ENCODE measurements at regions not wholly inside any gene's neighbourhood (a gene's known extent, or its start where the extent isn't known, plus 50 kb on each side); places are given as distances from the start of the nearest gene placed in this dataset.

DNA sequence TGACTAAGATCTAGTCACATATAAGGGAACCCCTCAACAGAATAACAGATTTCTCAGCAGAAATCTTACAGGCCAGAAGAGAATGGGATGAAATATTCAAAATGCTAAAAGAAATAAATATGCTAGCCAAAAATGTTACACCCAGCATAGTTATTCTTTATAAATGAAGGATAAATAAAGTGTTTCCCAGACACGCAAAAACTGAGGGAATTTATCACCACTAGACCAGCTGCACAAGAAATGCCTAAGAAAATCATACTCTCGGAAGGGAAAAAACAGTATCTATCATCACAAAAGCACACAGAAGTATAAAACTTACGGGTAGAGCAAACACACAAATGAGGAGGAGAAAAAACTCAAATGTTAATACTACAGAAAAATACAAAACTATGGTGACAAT is 162.1 kb downstream of the HHIP start:
- Histone ChIP-seq H3K9ac (replicated peaks; ENCODE audit: extremely low read depth, insufficient read depth, low read length) (no peak overlapping the region), H4K20me1 (replicated peaks; ENCODE audit: control insufficient read depth, extremely low read depth, insufficient read depth, low read length) (no peaks in the 10 kb centered on the region), H3K79me2 (ENCODE audit: control insufficient read depth, insufficient read depth, low read length) (no peaks in the 10 kb centered on the region), H3K36me3 (ENCODE audit: control insufficient read depth in 2 of 2, extremely low read depth in 1 of 2, insufficient read depth in 2 of 2, low read length in 2 of 2) (no peaks in the 10 kb centered on the region), H3K27ac (ENCODE audit: insufficient read depth, low read depth, low read length) (no peak overlapping the region), H2AFZ (ENCODE audit: low read depth, low read length) (no peak overlapping the region), H3K9me1 (replicated peaks; ENCODE audit: control insufficient read depth, extremely low read depth, insufficient read depth, low read length) (no peaks in the 10 kb centered on the region), H3K4me2 (ENCODE audit: insufficient read depth, low read length) (no peak overlapping the region), H3K4me3 (replicated peaks in 1 of 3; ENCODE audit: insufficient read depth in 1 of 3, low read depth in 1 of 3, low read length in 3 of 3) (no peak overlapping the region), H3K9me3 (replicated peaks; ENCODE audit: control insufficient read depth, insufficient read depth, low read length) (no peaks in the 10 kb centered on the region), H3K4me1 (ENCODE audit: control insufficient read depth, extremely low read depth, insufficient read depth, low read length) (no peaks in the 10 kb centered on the region), H3K27me3 (ENCODE audit: control insufficient read depth in 2 of 2, insufficient read depth in 2 of 2, low read length in 2 of 2) (no peaks in the 10 kb centered on the region)
- no peak for FAIRE-seq
- intact Hi-C loops (cut with micrococcal nuclease) (no loop called here), dilution Hi-C loops (cut with MboI; ENCODE audit: extremely low pct_ligation_motif_present, low sequenced_read_pairs) (no loop called here)
- BruUV-seq (replicated peaks), result no TSS peak
- ChIA-PET POLR2A (no interaction called here), CTCF (no interaction called here)
- DNase-seq (ENCODE audit: low read depth, low spot score), result no peak
- TF ChIP-seq POLR2A (IDR thresholded peaks at IDR 0.05; ENCODE audit: low read depth, low read length) (no peak), MYC (IDR thresholded peaks at IDR 0.05; ENCODE audit: low read depth, low read length) (no peak), GATA2 (IDR thresholded peaks at IDR 0.05; ENCODE audit: insufficient read depth, insufficient read length, low read depth, low read length) (no peak), JUN (IDR thresholded peaks at IDR 0.05; ENCODE audit: borderline replicate concordance, insufficient read depth, insufficient read length, low read depth) (no peak), EZH2 (IDR thresholded peaks at IDR 0.05; ENCODE audit: borderline replicate concordance, low read depth, low read length, severe bottlenecking) (no peak), CTCF (IDR thresholded peaks at IDR 0.05; ENCODE audit: extremely low read depth in 1 of 2, insufficient read depth in 1 of 2, low read depth in 1 of 2, low read length in 2 of 2) (no peak), FOS (IDR thresholded peaks at IDR 0.05; ENCODE audit: borderline replicate concordance, insufficient read depth, low read length) (no peak), POLR2AphosphoS5 (IDR thresholded peaks at IDR 0.05; ENCODE audit: insufficient read depth, low read depth, low read length) (no peak)
- TF ChIP-seq, protein P1, sequence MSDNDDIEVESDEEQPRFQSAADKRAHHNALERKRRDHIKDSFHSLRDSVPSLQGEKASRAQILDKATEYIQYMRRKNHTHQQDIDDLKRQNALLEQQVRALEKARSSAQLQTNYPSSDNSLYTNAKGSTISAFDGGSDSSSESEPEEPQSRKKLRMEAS (IDR thresholded peaks at IDR 0.05; ENCODE audit: insufficient read depth, insufficient read length), result no peak
